ENCODE measurements at regions not wholly inside any gene's neighbourhood (a gene's known extent, or its start where the extent isn't known, plus 50 kb on each side); places are given as distances from the start of the nearest gene placed in this dataset.
"Not testable (repeated sequence)": the region's sequence is repeated elsewhere in the genome, so short reads cannot be mapped to it uniquely, and the experiment has no call there.

DNA sequence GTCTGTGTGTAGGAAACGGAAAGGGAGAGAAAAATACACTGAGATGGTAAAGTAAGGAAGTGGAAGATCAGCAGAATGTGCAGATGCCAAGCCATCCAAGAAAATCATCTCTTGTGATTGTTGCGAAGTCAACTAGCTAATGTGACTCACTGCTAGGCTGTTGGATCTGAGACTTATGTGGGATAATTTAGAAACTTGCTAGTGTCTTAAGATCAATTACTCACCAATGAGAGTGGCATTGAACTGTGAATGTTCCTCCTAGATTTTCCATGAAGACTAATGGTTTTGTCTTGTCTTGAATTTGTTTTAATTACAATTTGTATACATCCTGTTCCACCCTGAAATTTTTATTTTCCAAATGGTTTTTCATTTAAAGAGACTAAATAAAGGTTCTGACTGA is 771.6 kb downstream of the EFNB2 start:
- no peak for DNase-seq

DNA sequence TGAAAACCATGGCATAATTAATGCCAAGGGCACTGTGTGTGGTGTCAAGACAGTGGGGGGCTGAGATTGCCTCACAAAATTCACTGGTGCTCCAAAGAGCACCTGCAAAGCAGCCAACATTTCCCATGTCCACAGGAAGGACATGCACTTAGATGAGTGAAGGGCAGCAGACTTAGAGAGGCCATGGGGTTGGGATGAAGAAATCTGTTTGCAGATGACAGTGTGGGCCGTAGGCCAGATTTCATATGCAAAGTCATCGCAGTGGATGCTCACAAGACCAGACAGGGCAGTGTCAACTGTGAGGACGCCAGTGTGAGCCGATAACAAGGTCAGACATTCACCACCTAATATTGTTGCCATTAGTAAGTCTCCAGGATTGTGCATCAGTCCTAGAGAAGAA is 773.4 kb downstream of the EFNB2 start:
- DNase-seq = no peak

DNA sequence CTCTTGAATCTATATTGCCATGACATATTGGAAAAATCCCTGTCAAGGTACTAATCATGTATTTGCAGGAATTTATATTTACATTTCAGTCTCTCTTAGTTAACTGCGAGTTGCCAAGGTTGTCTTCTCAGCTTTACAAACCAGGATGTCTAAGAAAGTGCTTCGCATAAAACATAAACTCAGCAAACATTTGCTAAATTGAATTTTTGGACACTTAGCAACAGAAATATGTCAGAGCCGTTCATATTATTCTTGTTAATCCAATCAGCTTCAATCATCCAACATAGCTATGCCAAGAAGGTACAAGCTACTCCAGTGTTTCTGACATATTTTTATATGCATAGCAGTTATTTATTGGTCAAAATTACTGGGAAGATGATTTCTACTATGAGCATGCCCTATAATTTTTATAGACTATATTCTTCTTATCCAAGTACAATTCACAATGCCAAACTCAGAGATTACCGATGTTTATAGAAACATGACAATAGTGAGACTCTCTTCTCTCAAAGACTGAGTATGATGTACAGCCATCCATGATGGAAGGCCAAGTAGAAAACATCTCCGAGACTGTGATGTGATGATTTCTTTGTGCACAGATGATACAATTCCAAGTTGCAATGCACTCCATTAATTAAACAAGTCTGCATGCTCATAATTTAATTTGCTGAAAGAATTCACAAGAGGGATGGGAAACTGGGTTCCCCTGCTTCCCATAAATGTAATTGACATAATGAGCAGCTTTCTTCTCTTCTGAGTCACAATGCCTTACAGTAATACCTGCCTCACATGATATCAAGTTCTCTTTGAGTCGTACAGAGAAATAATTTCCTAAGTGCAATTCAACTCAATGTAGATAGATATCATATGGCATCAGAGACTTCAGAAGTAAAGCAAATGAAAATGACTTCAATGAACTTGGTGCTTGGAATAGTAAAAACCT is 776.3 kb downstream of the EFNB2 start:
- no peak for DNase-seq

DNA sequence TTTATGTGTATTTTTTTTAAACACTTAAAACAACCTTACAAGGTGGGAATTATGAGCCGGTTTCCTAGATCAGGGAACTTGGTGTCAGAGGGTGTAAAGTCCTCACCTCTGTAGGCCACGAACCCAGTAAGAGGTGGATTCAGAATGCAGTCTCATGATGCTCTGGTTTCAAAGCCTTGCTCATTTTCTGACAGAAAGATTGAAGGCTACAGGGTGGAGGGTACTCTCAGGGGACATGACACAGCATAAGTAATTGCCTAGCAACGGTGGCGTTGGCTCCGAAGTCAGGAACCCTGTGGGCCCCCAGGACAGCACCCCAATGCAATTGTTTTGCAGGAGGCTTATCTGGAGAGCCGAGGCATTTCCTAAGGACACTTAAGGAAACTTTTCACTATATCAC is 794.7 kb downstream of the EFNB2 start:
- no peak for DNase-seq

DNA sequence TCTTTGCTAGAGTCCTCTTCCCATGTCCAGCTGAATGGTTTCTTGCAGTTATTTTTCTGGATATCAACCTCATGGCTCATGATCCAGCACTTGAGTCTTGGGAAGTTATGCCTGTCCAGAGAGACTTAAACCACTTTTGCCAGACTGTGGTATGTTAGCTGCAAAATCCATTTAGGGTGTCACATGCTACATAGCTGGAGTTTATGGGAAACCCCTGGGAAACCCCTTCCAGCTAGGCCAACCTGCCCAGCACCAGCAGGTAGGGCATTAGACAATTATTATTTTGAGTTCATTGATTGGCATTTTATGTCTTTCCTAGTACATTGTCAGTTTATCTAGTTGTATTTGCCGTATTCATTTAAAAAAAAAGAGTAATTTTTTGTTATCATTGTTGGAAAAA is 797.8 kb downstream of the EFNB2 start:
- no peak for DNase-seq

DNA sequence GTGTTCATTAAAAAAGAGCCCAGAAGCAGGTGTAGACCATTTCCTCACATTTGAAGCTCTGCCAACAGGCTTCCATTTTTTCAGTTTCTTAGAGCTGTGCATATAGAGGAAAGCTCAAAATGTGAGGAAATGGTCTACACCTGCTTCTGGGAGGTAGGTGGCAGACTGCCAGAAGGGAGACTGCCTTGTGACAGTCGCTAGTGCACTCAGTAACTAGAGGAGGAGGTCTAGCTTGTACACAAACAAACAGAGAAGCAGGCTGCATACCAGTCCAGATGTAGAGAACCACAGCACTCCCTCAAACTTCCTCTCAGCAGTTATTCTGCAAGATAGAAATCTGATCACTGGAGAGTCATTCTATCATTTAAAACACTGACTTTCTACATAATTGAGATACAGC is 800.2 kb downstream of the EFNB2 start:
- DNase-seq = no peak

DNA sequence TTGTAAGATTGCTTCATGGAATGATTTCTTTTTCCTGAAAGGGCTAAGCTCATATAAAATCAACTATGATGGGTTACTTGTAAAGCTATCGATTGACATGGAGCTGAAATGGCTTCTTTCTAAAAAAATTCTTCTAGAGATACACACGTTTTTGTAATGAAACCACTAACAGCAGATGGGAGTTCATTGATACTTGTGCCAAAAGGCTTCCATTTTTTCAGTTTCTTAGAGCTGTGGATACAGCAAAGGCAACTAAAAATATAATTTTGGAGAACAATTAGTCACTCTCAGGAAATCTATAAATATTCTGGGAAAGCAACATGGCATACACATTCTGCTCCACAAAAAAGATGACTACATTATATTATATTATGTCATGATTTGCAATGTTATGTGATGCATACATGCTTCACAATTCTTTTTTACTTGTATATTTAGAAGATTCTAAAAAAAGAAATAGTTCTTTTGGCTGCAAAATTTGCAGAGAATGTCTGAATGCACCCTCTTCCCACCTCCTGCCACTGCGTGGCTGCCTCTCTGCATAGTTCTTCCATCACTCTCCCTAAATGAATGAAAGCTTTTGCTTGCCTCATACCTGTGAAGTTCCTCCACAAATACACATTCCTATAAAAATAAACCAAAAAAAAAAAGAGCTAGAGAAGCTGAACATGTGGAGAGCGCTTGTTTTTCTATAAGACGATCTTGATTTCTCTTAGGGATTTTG is 802.5 kb downstream of the EFNB2 start:
- DNase-seq = no peak

DNA sequence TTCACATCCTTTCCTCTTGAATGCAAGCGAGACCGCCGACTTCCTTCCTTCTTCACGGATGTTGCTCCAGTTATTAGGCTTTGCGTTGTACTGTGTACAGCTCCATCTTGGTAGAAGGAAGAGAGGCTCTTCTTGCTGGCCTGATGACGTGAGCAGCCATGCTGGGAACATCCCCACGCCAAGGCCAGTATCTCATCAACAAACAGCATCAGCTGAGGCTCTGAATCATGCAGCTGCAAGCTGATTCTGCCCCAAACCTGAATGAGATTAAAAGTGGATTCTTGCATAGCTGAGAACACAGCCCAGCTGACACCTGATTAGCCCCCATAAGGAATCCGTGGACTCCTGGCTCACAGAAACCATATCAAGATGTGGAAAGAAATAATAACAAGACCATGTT is 809.6 kb downstream of the EFNB2 start:
- no peak for DNase-seq

DNA sequence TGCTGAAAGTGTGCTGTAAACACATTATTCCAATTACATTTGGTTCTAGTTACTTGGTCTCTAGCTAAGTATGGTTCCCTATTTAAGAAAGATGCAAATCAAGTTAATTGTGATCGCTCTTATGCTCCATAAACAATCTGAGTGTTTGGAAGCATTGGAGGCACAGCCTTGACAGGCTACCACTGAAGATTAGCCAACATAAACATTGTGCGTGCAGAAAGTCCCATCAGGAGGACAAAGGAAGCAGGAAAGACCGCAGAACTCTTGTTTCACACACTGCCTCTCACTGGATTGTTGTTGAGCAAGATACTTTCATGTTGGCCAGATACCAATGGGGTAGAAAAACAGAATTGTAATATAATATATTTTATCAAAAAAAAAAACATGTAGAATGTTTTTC is 814.4 kb downstream of the EFNB2 start:
- no peak for DNase-seq

DNA sequence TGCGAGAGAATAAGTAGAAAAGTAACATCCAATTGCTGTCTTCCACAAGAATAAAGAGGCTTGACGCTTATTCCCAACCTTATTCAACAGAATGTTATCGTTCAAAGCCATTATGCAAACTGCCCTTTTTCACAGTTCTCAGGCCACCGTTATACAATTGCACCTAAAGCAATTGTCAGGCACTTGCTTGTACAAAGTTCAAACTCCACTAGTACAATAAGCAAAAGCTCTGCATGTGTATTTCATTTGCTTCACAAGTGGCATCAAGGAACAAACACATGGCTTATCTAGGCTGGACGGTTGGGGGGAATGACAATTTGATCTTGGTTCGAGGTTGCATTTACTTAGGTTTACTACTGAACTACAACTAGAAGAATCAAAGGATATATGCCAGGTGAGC is 815.6 kb downstream of the EFNB2 start:
- DNase-seq = no peak

DNA sequence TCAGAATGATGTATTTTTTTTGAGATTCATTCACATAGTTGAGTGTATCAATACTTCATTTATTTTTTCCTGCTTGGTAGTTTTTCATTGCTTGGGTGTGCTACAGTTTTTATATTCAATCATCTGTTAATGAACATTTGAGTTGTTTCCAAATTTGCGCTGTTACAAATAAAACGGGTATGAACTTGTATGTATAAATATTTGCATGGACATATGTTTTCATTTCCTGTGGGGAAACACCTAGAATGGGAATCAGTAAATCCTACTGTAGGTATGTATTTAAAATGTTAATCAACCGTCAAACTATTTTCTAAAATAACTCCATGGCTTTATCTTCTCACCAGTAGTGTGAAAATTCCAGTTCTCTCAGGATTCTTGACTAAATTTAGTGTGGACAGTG is 826.3 kb downstream of the EFNB2 start:
- DNase-seq = no peak

DNA sequence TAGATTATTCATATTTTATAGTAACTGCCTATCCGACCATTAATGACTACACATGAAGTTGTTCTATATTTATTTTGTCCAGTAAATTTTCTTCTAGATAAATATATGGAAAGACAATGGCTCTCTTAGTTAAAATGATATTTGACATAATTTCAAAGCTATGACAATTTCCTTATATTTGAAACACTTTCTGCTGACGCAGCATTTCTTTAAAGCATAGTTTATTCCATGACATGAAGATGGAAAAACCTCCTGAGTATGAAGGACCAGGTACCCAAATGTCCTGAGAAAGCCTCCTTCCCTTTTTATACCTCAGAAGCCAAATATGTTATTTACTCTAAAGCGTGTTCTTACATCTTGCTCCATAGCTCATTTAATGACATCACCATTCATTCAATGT is 831.6 kb downstream of the EFNB2 start:
- DNase-seq = no peak

DNA sequence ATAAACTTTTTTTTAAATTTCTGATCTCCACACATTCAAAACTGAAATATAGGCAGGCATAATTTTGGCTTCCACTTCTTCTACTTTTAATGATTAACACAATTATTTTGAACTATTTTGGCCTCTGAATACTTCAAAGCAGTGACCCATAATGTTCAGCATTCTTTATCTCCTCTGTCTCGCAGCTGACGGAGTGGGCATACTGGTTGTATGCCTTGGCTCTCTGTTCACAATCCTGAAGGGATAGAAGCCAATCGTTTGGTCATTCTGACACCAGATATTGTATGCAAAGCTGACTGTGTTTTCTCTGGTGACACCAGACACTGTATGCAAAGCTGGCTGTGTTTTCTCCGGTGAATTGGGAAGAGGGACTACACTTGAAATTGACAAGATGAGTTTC is 833.0 kb downstream of the EFNB2 start:
- DNase-seq = no peak

DNA sequence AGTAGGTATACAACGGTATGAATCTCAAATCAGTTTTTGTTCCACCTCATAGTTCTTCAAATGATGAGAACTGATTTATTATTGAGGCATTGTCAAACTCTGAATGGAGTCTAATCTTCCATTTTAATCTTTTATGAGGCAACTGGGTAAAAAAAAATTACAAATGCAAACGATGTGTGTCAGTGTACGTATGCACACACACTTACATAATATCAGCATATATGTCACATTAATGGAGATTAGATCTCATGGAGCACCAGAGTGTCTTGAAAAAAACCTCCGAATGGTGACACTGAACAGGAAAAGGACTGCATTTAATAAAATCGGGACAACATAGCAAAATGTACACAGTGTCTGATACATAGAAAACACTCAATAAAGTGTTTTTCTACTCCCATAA is 842.7 kb downstream of the EFNB2 start:
- no peak for DNase-seq

DNA sequence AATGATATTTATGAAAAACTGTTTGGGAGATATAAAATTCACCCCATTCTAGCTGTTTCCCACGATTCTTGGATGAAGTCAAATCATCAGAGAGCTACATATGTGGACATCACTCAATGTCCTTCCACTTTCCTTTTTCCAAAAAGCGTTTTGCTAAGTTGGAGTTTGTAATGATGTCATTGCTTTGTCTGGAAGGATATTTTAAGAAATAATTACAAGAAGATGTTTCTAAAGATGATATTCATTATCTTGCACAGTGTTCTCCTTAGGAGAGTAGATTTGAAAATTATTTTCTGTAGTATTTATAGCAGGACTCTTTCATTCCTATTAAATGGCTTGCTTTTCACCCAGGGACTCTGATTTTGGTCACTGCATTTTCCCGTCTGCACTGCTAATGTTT is 851.2 kb downstream of the EFNB2 start:
- DNase-seq = no peak

DNA sequence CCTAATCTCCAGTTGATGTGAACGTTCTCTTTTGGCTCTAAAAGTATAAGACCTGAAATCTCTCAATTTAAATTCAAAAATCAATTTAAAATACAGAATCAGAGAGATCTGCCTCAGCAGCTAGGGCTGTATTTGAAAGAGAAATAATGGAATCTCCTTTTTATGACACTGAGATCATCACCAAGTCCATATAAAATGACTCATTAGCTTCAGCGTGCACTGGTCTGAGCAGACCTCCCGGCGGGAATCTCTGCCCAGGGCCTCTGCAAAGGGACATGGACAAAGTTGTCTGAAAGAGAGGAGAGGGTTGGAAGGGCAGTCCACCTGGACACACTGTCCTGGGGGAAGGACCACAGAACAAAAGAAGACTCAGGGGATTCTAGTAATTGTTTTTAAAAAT is 855.6 kb downstream of the EFNB2 start:
- no peak for DNase-seq

DNA sequence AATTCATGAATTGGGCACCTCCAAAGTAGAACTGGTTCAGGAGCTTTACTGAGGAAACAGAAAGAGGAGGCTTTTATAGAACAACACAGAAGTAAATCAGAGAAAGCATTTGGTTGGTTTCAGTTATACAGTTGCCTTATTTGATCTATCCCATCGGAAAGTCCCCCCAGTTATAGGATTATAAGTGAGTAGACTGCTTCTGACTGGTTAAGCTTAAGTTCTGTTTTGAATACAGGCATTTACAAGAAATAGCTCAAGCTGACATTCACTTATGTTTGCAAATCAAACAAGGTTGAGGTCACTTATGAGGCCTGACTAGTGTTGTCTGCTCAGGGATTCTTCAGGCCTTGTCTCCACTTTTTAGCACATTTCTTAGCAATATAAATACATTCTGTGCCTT is 857.4 kb downstream of the EFNB2 start:
- no peak for DNase-seq

DNA sequence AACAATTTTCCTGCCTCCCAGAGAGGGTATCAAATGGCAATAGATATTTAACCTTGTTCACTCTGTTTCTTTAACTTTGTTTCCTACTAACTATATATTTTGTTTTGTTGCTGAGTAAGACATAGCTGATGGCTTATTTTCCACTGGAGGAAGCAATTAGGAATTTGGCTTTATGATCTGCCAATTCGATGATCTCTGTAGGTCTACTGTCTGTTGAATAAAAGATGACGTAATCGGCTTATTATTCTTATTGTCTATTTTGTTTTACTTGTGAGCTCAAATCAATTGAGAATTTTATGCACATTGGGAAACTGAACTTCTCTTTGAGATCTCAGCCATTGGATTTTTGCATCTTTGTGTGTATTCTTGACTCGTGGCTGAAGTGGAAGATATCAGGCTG is 862.6 kb downstream of the EFNB2 start:
- DNase-seq = no peak

DNA sequence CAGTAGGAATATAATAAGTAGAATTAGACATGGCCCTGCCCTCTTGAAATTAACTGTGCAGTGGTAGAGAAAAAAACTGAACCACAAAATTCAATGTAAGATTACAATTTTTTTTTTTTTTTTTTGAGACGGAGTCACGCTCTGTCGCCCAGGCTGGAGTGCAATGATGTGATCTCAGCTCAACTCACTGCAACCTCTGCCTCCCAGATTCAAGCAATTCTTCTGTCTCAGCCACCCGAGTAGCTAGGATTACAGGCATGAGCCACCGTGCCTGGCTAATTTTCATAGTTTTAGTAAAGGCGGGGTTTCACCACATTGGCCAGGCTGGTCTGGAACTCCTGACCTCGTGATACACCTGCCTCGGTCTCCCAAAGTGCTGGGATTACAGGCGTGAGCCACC is 864.3 kb downstream of the EFNB2 start:
- not testable (repeated sequence) for DNase-seq

DNA sequence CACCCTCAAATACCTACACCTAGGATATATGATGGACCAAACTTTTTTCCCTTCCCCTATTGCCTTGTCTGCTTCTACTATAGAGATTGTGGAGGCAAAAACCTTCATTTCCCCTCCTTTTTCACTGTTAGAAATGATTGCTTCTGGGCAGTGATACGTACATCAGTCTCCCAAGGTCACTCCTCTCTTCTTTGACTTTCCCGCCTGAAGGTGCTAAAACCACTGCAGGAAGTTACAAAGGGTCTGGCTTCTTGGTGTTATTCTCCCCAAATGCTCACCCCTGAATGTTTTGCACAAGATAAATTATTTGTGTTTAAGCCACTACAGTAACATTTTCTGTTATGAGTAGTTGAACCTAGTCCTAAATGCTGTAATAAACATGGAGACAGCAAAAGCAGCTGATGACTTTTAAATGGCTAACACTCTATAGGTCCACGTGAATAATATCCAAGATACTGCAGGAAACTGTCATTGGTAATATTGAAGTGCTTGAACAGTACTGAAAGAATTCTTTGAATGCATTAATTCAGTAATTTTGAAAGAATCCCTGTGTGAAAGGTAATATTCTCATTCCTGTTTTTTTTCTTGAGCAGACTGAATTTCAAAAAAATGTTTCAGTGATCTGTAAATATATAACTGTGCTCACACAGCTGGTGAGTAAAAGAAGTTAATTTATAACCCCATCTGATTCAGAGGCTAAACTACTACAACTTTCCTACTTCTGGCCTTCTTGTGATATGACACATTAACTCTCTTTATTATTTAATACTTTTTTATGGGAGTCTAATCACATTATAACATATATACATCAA is 865.1 kb downstream of the EFNB2 start:
- no peak for DNase-seq

DNA sequence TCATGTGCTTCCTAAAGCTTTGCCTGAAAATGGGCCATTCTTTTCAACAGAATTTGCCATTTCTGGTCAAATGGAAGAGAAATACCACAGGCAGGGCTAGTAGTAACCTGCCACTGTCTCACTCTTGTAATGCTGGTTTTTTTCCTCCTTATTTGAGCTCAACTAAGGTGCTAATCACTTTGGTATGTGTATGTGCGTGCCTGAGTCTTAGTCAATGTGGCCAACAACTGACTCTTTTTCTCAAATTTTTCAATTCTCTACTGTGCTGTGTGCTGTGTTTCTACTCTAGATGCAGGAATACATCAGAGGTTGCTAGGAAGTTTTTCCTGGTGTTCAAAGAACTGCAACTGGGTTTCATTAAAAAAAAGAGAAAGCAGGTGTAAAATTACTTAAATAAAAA is 870.2 kb downstream of the EFNB2 start:
- DNase-seq = no peak

DNA sequence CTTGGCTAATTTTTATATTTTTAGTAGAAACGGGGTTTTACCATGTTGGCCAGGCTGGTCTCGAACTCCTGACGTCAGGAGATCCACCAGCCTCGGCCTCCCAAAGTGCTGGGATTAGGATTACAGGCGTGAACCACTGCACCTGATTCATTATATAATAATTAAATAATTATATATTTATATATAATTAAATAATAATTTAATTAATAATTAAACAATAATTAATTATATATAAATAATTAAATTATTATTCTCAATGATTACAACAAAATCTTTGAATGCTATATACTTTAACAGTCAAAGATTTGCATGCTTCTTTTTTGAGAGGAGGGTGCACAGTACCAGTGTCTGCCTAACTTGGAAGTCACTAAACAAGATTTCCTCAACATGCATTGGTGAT is 872.3 kb downstream of the EFNB2 start:
- no peak for DNase-seq

DNA sequence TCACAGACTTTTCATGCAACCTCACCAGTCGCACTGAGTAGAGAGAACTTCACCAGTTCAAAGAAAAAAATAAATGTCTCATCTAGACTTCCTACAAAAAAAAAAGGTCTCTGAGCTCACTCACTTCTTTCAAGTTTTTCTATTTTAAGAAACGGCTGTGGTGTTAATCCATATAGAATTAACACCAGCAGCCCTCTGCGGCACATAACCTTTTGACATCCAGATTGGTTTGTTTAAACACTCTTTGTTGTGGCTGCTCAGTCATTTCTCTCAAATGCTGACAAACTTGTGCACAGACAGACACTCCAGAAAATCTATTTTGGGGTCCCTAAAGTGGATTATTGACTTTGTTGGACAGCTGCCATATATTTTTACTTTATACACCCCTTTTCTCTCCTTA is 874.9 kb downstream of the EFNB2 start:
- no peak for DNase-seq

DNA sequence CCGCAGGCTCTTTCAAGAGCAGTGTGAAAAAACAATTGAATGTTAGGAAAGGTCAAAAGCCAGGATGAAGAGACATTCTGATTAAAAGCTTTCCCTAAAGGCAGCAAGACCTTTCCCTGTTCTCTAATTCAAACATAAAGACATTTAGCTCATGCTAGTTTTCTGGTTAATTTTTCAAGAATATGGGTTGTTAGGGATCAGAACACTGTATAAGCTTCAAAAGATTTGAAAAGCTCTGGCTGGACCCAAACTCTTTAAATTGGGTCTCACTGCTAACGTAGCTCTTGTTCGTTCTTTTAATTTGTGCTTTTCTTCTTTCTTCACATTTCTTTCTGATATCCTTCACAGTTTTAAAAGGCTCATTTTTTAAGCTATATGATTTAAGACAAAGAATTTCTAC is 877.0 kb downstream of the EFNB2 start:
- DNase-seq = no peak

Measured in stimulated activated naive CD4-positive, alpha-beta T cell (primary cell).